ENCODE measurements at regions not wholly inside any gene's neighbourhood (a gene's known extent, or its start where the extent isn't known, plus 50 kb on each side); places are given as distances from the start of the nearest gene placed in this dataset.

GRCh38 chr3:95758707-95759106, 1055.7 kb upstream of the EPHA6 start:
- TF ChIP-seq CTCF (IDR thresholded peaks at IDR 0.05) (no peak), EZH2 (IDR thresholded peaks at IDR 0.05) (no peak), EZH2phosphoT487 (IDR thresholded peaks at IDR 0.05) (no peak)

All from neural progenitor cell (in vitro differentiated cells).